Body of pancreas (tissue), 4 donors: ENCODE measurements at regions not wholly inside any gene's neighbourhood (a gene's known extent, or its start where the extent isn't known, plus 50 kb on each side); places are given as distances from the start of the nearest gene placed in this dataset.

Experiments used
- CTCF ChIP-seq, 7 experiments: fragments of 450-650 bp in 4 of 7; fragments of 200-600 bp in 3 of 7; sonication (generic) in 3 of 7; IDR thresholded peaks; one replicate each; pipeline ENCODE4 v1.5.1; 2016 to 2019; ENCODE audit warnings: antibody characterized with exemption in 7 of 7
- POLR2A ChIP-seq, 3 donors: fragments of 450-650 bp; IDR thresholded peaks; one replicate each; pipeline ENCODE4 v1.6.1; 2016; ENCODE audit warnings: antibody characterized with exemption in 3 of 3, mild to moderate bottlenecking in 2 of 3

DNA sequence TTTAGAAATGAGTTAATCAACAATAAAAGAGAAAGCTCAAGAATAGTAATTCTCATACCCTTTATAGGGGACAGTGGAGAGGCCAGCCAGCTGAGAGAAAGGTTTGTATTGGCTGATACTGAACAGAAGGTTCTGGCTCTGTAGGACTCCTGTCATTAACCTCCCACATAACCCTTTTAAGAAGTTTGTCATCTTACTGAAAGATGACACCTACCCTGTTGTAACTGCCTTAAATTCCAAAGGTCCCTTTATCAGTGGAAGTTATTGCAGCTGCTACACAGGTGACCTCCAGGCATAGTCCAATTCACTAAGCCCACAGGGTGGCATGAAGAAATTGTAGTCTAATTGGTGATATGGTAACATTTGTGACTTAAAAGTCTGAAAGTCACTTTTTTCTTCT, 790.1 kb downstream of the TENT5A start:
- TF ChIP-seq CTCF (IDR thresholded peaks at IDR 0.05): no peak
- TF ChIP-seq POLR2A (IDR thresholded peaks at IDR 0.05): no peak
